ENCODE measurements at regions not wholly inside any gene's neighbourhood (a gene's known extent, or its start where the extent isn't known, plus 50 kb on each side); places are given as distances from the start of the nearest gene placed in this dataset.

DNA sequence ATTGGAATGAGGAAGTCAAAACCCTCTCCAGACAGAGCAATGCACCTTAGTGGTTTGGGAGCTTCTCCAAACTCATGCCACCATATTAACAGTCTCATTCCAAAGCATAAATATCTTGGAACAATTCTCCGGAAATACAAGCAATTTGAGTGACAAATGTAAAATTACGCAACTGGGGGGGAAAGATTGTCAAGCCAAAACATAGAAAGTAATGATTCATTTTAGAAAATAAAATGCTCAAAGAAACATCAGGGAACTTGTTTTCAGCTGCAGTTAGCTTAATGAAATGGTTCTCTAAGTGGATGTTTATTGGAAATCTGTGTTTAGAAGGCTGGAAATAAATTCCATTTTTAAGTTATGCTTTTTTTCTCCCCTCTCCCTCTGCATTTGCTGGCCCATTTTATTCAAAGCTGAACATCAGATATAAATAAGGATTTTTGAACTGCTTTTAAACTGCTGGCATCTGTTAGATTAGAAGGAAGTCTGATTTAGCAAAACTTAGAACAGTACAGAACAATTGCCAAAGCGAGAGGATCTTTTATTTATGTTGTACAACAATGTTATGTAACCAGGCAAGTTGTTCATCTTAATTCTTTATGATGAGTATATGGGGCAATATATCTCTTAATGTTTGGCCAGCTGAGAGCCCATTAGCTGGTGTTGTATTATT, 551.9 kb downstream of the PRELID2 start:
- no peak for DNase-seq (ENCODE audit: extremely low spot score in 2 of 2)
- TF ChIP-seq POLR2A (IDR thresholded peaks at IDR 0.05) (no peak), CTCF (IDR thresholded peaks at IDR 0.05) (no peak), POLR2AphosphoS5 (IDR thresholded peaks at IDR 0.05; ENCODE audit: insufficient read depth in 1 of 2, low read depth in 1 of 2) (no peak)
- Histone ChIP-seq H3K4me3 (no peak overlapping the region), H3K27ac (no peak overlapping the region), H3K9me3 (no peaks in the 10 kb centered on the region), H3K4me1 (no peaks in the 10 kb centered on the region), H3K27me3 (no peaks in the 10 kb centered on the region), H3K36me3 (no peaks in the 10 kb centered on the region)
- intact Hi-C loops (cut with DNase I): no loop called here

- H3K4me3 ChIP-seq: no peak overlapping the region
- no peaks in the 10 kb centered on the region for H3K4me1 ChIP-seq
- H3K27ac ChIP-seq: no peak overlapping the region
- TF ChIP-seq CTCF (IDR thresholded peaks at IDR 0.05) (no peak), POLR2AphosphoS5 (IDR thresholded peaks at IDR 0.05; ENCODE audit: insufficient read depth in 1 of 2, low read depth in 1 of 2) (no peak), POLR2A (IDR thresholded peaks at IDR 0.05) (no peak)
- no peaks in the 10 kb centered on the region for H3K36me3 ChIP-seq
- no peak for DNase-seq (ENCODE audit: extremely low spot score in 2 of 2)
- no peaks in the 10 kb centered on the region for H3K27me3 ChIP-seq
- intact Hi-C loops (cut with DNase I): no loop called here
- no peaks in the 10 kb centered on the region for H3K9me3 ChIP-seq
These were observed 554.3 kb downstream of the PRELID2 start for GRCh38 chr5:145280806-145281205.

- Histone ChIP-seq H3K9me3 (no peaks in the 10 kb centered on the region), H3K27ac (no peak overlapping the region), H3K27me3 (no peaks in the 10 kb centered on the region), H3K4me1 (no peaks in the 10 kb centered on the region), H3K4me3 (no peak overlapping the region), H3K36me3 (no peaks in the 10 kb centered on the region)
- no peak for TF ChIP-seq POLR2AphosphoS5 (IDR thresholded peaks at IDR 0.05; ENCODE audit: insufficient read depth in 1 of 2, low read depth in 1 of 2)
- no peak for TF ChIP-seq CTCF (IDR thresholded peaks at IDR 0.05)
- no peak for TF ChIP-seq POLR2A (IDR thresholded peaks at IDR 0.05)
- intact Hi-C loops (cut with DNase I): no loop called here
- DNase-seq (ENCODE audit: extremely low spot score in 2 of 2): no peak
These were observed 554.9 kb downstream of the PRELID2 start for GRCh38 chr5:145280214-145280613.

DNA sequence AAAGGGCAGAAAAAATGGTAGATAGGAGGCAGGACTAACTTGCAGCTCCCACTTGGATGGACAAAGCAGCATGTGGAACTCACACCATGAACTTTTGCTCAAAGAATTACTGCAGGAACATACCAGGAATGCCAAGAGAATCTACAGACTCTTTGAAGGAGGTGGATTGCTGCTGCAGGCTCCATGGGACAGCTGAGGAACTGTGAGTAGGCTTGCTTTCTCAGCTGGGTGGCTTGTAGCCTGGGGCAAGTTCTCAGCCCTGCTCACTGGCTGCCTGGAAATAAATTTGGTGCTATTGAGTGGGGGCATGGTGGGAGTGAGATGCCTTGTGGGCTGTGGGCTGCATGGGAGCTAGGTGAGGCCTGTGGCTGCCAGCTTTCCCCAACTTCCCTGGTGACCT, 574.5 kb downstream of the PRELID2 start:
- Histone ChIP-seq H3K36me3 (no peaks in the 10 kb centered on the region), H3K27me3 (no peaks in the 10 kb centered on the region), H3K27ac (no peak overlapping the region), H3K9me3 (no peaks in the 10 kb centered on the region), H3K4me3 (no peak overlapping the region), H3K4me1 (no peaks in the 10 kb centered on the region)
- TF ChIP-seq CTCF (IDR thresholded peaks at IDR 0.05): no peak
- TF ChIP-seq POLR2A (IDR thresholded peaks at IDR 0.05): no peak
- TF ChIP-seq POLR2AphosphoS5 (IDR thresholded peaks at IDR 0.05; ENCODE audit: insufficient read depth in 1 of 2, low read depth in 1 of 2): no peak
- DNase-seq (ENCODE audit: extremely low spot score in 2 of 2): no peak
- intact Hi-C loops (cut with DNase I): no loop called here

DNA sequence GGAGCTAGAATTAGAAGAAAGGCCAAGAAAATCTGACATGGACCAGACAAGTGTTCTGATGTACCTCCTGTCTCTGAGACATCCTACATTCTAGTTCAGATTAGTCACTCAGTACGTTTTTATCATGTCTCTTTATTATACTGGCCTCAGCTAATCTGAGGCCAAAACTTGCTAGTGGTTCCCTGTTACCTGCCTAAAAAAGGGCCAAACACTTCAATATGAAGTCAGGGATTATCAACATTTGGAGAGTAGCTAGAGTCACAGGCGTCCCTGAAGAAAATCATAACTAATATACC, 587.4 kb downstream of the PRELID2 start:
- Histone ChIP-seq H3K27ac (no peak overlapping the region), H3K4me3 (no peak overlapping the region), H3K4me1 (no peaks in the 10 kb centered on the region), H3K9me3 (no peaks in the 10 kb centered on the region), H3K27me3 (no peaks in the 10 kb centered on the region), H3K36me3 (no peaks in the 10 kb centered on the region)
- TF ChIP-seq POLR2AphosphoS5 (IDR thresholded peaks at IDR 0.05; ENCODE audit: insufficient read depth in 1 of 2, low read depth in 1 of 2) (no peak), POLR2A (IDR thresholded peaks at IDR 0.05) (no peak), CTCF (IDR thresholded peaks at IDR 0.05) (no peak)
- DNase-seq (ENCODE audit: extremely low spot score in 2 of 2): no peak
- intact Hi-C loops (cut with DNase I): no loop called here

All from vagina (tissue), 2 donors.